HG03066 (cell line): ENCODE measurements at regions not wholly inside any gene's neighbourhood (a gene's known extent, or its start where the extent isn't known, plus 50 kb on each side); places are given as distances from the start of the nearest gene placed in this dataset.
"Not testable (repeated sequence)": the region's sequence is repeated elsewhere in the genome, so short reads cannot be mapped to it uniquely, and the experiment has no call there.

ENCODE experiments used
- ATAC-seq: cut with Tn5 transposase; IDR thresholded peaks from one replicate; pipeline ENCODE4 v1.9.1; 2021; ENCODE audit warnings: low read depth; ENCODE audit not compliant: unreplicated experiment

DNA sequence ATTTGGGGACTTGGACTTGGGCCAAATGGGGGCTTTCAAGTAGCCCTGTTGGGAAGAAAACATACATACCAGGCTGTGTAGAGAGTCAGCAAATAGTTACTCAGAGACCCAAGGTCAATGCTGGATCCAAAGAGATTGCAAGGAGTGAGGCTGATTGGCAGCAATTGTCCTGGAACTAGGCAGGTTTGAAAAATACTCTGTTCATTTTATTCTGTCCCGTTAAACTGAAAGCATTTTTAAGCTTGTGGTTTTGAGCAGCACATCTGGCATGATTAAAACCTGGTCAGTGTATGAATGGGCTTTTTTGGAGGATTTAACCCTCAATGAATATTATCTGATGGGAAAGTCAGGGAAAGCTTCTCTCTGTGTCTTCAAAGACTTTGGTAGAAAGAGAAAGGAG, 294.3 kb upstream of the BOD1L1 start:
- ATAC-seq, result no peak

GRCh38 chr4:13922459-13922858, 294.9 kb upstream of the BOD1L1 start:
- no peak for ATAC-seq

GRCh38 chr4:13922873-13923645, 295.5 kb upstream of the BOD1L1 start:
- ATAC-seq, result no peak

DNA sequence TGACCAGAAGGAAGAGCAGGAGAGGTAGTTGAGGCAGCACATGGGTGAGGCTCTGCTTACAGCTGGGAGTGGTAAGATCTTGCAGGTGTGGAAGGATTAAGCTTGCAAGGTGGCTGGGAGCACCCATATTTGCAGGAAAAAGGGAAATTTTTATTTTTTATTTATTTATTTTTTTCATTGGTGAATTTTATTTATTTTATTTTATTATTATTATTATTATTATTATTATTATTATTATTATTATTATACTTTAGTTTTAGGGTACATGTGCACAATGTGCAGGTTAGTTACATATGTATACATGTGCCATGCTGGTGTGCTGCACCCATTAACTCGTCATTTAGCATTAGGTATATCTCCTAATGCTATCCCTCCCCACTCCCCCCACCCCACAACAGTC, 297.4 kb upstream of the BOD1L1 start:
- ATAC-seq, result not testable (repeated sequence)

GRCh38 chr4:13928214-13928613, 300.7 kb upstream of the BOD1L1 start:
- ATAC-seq, result no peak

DNA sequence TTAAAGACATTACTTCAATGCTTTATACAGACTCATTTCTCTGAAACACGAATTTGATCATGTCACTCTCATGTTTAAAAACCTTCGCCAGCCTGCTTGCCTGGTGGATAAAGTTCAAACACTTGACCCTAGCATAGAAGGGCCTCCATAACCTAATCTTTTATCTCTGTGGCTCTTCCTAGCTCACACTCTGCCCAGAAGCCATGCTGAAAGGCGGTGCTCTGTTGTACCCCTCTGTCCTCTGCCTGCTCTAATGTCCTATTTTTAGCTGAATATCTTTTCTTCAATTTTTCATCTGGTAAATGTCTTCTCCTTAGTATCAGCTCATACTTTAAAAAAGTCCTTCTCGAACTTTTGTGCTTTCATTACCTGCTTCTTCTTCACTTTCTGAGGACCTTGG, 302.6 kb upstream of the BOD1L1 start:
- no peak for ATAC-seq

DNA sequence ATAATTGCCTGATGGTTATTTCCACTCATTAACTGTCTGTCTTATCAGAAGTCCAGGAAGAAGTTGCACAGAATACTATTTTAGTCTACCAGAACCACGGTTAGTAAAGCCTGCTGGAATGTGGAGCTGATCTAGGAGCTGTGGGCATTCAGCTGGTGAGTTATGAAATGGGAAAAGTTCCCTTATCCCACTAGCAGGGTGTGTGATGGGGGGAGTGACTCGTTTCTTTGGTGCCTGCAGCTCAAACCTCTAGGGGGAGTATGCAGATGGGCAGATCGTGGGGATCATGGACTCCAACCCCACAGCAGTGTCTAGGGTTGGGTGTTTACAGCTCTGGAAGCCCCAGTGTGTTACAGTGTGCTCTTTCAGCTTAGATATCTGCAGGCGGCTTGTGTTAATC, 305.7 kb upstream of the BOD1L1 start:
- ATAC-seq, result no peak

- ATAC-seq, result no peak
Measured at GRCh38 chr4:13938299-13938698, 310.8 kb upstream of the BOD1L1 start.

DNA sequence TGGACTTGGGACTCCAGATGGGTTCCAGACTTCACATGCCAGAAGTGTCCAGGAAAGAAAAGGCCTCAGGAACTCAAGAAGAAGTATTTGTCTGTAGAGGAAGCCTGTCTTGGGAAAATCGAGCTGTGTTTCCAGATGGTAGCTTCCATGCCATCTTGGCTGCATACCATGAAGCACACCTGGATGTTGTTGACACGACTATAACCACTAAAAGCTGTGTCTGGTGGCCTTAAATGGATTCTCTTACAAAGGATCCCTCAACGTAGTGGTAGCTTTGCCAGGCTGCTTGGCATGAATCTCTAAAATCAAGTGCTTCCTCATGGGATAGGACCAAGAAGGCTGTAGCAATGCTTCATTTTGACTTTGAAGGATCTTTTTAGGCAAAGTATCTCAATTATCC, 313.4 kb upstream of the BOD1L1 start:
- no peak for ATAC-seq

DNA sequence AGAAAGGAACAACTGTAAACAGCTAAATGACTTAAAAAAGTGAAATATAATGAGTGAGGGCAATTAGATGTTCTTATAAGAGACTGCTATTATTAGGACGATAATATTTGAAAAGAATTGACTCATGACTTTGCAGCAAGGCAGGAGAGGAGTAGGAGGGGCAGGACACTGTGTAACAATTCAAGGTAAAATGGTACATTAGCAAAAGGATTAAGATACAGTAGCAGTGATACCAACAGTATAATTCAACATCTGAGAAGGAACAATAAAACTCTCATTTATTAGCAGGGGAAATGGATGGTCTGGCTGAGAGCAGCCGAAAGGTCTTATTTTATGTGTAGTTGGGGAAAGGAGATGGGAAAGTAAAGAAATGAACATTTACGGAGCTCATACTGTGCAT, 315.5 kb upstream of the BOD1L1 start:
- no peak for ATAC-seq

DNA sequence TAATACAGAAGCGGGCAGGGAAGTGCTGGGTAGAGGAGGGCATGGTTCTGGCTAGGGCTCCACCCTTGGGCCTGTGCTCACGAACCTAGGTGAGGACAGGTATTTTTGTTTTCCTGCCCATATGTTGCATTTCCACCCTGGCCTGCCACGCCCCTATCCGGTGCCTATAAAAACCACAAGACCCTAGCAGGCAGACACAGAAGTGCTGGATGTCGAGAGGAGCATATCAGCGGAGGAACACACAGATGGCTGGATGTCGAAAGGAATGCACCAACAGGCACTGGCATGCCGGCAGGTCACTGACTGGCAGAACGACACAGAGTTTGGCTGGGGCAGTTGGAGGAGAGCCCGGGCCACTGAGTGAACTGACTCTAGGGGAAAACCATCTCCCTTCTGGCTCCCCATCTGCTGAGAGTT, 316.6 kb upstream of the BOD1L1 start:
- ATAC-seq, result no peak

GRCh38 chr4:13947921-13948320, 320.4 kb upstream of the BOD1L1 start:
- no peak for ATAC-seq

DNA sequence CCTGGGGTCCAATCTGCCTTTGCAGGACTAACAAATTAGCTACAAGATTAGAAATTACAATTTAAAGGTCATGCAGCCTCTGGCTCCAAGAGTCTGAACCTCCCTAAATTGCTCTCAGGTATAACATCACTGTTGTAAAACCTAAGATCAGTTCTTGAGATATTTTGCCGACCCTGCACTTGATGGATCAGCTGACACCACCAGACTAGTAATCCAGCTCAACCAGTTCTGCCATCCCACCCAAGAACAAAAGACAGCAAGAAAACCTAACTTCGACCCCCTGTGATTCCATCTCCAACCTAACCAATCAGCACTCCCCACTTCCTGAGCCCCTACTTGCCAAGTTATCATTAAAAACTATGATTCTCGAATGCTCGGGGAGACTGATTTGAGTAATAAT, 323.0 kb upstream of the BOD1L1 start:
- ATAC-seq, result no peak

GRCh38 chr4:13953083-13953482, 325.6 kb upstream of the BOD1L1 start:
- no peak for ATAC-seq

GRCh38 chr4:13955551-13955950, 328.0 kb upstream of the BOD1L1 start:
- no peak for ATAC-seq

- no peak for ATAC-seq
Measured at GRCh38 chr4:13956947-13957346, 329.4 kb upstream of the BOD1L1 start.

GRCh38 chr4:13957871-13958270, 330.3 kb upstream of the BOD1L1 start:
- no peak for ATAC-seq

DNA sequence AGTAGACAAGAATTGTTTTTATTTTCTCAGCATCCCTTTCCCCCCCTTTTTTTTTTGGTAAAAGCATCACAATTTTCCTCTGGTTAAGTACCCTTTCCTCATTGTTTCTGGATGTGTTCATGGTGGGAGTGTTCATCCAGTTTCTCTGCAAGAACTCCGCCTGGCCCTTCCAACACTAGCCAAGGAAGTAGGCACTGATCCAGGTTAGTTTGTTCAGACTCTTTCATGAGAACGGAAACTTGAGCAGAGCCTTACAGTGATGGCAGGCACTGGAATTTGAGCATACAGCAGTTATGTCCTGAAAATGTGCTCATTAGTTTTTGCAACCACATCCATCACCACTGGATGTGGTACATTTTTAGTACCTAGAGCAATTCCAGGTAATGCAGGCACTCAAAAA, 336.1 kb upstream of the BOD1L1 start:
- no peak for ATAC-seq

GRCh38 chr4:13966231-13967195, 339.0 kb upstream of the BOD1L1 start:
- ATAC-seq, result no peak

- ATAC-seq, result no peak
Measured at GRCh38 chr4:13968723-13969122, 341.2 kb upstream of the BOD1L1 start.

GRCh38 chr4:13970349-13970748, 342.8 kb upstream of the BOD1L1 start:
- ATAC-seq, result no peak

- no peak for ATAC-seq
Measured at GRCh38 chr4:13977746-13978145, 350.2 kb upstream of the BOD1L1 start.
